ENCODE measurements at regions not wholly inside any gene's neighbourhood (a gene's known extent, or its start where the extent isn't known, plus 50 kb on each side); places are given as distances from the start of the nearest gene placed in this dataset.

- no peak for DNase-seq
- no peak overlapping the region for H3K4me2 ChIP-seq (ENCODE audit: low read depth, low read length, poor library complexity, severe bottlenecking)
Observed at GRCh38 chr15:39497016-39497758, 83.7 kb upstream of the THBS1 start.

DNA sequence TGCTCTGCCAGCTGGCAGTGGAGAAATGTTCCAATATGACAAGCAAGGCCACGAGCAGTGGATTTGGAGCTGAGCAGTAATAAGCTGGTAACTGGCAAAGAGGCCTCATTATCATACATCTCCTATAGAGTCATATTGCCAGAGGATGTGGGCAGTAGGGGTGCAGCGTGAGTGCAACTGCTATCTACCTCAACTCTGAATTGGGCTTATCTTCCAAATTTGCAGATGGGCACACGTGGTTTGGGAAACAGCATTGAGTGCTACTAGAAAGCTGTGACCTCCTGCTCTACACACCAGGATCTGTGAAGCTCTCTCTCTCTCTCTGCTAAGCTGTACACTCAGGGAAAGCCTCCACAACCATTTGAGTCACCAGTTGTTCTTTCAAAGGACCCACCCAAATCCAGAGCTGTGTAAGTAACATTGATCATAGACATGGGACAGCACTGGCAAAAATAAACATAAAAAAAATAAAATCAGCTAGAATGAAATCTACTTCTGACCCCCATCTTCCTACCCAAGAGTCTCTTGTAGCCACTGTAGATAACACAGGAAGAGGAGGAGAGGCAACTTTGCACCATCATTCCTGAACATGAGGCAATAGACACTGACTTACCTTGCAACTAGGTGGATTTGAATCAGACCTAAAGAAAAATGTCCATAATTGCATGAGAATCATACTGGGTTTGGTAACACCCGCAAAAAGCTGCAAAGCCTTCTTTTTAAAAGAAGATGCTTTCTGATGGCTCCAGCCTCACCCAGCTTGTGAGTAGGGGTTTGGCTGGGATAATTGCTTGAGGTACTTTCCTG, 82.9 kb upstream of the THBS1 start:
- no peaks in the 10 kb centered on the region for H3K79me2 ChIP-seq (ENCODE audit: low read length)
- H3K4me1 ChIP-seq (ENCODE audit: low read length): no peaks in the 10 kb centered on the region
- no peaks in the 10 kb centered on the region for H3K36me3 ChIP-seq (ENCODE audit: insufficient read depth, low read length)
- DNase-seq: no peak
- H3K27ac ChIP-seq (ENCODE audit: low read length): no peak overlapping the region
- H4K20me1 ChIP-seq (ENCODE audit: insufficient read depth, low read depth, low read length): no peaks in the 10 kb centered on the region
- no peaks in the 10 kb centered on the region for H3K9me3 ChIP-seq (ENCODE audit: low read length)
- no peak overlapping the region for H3K9ac ChIP-seq (ENCODE audit: low read length)
- H3K9me2 ChIP-seq (replicated peaks; ENCODE audit: insufficient read depth, low read length): no peaks in the 10 kb centered on the region
- no peak overlapping the region for H3K4me2 ChIP-seq (ENCODE audit: low read depth, low read length, poor library complexity, severe bottlenecking)
- no peaks in the 10 kb centered on the region for H3K27me3 ChIP-seq (ENCODE audit: low read length)
- no peak overlapping the region for H3K4me3 ChIP-seq (ENCODE audit: low read length)
- H2AFZ ChIP-seq (ENCODE audit: low read length): no peak overlapping the region

More at GRCh38 chr15:39497016-39497758, 83.7 kb upstream of the THBS1 start:
- H3K27ac ChIP-seq (ENCODE audit: low read length): no peak overlapping the region
- H2AFZ ChIP-seq (ENCODE audit: low read length): no peak overlapping the region
- H3K9me2 ChIP-seq (replicated peaks; ENCODE audit: insufficient read depth, low read length): no peaks in the 10 kb centered on the region
- H3K27me3 ChIP-seq (ENCODE audit: low read length): no peaks in the 10 kb centered on the region
- H3K79me2 ChIP-seq (ENCODE audit: low read length): no peaks in the 10 kb centered on the region
- no peaks in the 10 kb centered on the region for H3K36me3 ChIP-seq (ENCODE audit: insufficient read depth, low read length)
- H4K20me1 ChIP-seq (ENCODE audit: insufficient read depth, low read depth, low read length): no peaks in the 10 kb centered on the region
- no peaks in the 10 kb centered on the region for H3K4me1 ChIP-seq (ENCODE audit: low read length)
- no peak overlapping the region for H3K9ac ChIP-seq (ENCODE audit: low read length)
- no peaks in the 10 kb centered on the region for H3K9me3 ChIP-seq (ENCODE audit: low read length)
- no peak overlapping the region for H3K4me3 ChIP-seq (ENCODE audit: low read length)

DNA sequence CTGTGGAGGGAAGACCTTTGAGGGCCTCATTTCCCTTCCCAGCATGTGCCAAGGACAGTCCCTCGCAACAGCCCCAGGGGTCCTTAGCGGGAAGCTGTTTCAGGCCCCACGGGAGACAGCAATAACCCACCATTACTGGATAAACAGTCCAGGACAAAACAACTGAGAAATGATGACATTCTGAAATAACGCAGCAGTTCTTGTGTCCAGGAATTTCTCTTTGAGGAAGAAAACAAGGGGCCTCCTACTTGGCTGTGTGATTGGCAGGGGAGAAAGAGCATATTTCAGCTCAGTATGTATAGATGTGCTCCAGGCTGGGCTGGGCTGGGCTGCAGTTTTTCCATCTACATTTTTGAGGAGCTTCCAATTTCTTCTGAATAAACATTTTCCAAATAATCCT, 82.2 kb upstream of the THBS1 start:
- Histone ChIP-seq H3K9me2 (replicated peaks; ENCODE audit: insufficient read depth, low read length) (no peaks in the 10 kb centered on the region), H3K9me3 (ENCODE audit: low read length) (no peaks in the 10 kb centered on the region), H3K4me3 (ENCODE audit: low read length) (no peak overlapping the region), H4K20me1 (ENCODE audit: insufficient read depth, low read depth, low read length) (no peaks in the 10 kb centered on the region), H3K27me3 (ENCODE audit: low read length) (no peaks in the 10 kb centered on the region), H3K79me2 (ENCODE audit: low read length) (no peaks in the 10 kb centered on the region), H2AFZ (ENCODE audit: low read length) (no peak overlapping the region), H3K9ac (ENCODE audit: low read length) (no peak overlapping the region), H3K27ac (ENCODE audit: low read length) (no peak overlapping the region), H3K4me1 (ENCODE audit: low read length) (no peaks in the 10 kb centered on the region), H3K36me3 (ENCODE audit: insufficient read depth, low read length) (no peaks in the 10 kb centered on the region), H3K4me2 (ENCODE audit: low read depth, low read length, poor library complexity, severe bottlenecking) (no peak overlapping the region)
- no peak for DNase-seq

DNA sequence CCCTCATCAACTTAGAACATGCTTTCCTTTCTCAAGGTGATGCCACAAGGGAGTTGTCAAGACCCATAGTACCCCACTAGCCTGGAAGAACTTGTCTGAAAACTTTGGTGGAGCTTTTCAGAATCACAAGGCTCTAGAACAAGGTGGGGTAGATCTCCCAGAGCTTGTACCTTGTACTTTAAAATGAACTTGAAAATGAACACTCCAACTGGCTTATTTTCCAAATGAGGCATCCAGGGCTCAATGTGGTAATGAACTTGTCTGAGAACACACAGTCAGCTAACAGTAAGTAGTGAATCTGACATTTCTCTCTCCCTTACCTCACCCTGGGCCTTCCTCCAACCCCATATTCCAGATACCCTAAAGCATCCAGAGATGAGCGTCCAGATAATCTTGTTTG, 81.8 kb upstream of the THBS1 start:
- H3K4me3 ChIP-seq (ENCODE audit: low read length): no peak overlapping the region
- no peak overlapping the region for H2AFZ ChIP-seq (ENCODE audit: low read length)
- H3K9ac ChIP-seq (ENCODE audit: low read length): no peak overlapping the region
- H3K36me3 ChIP-seq (ENCODE audit: insufficient read depth, low read length): no peaks in the 10 kb centered on the region
- no peak overlapping the region for H3K27ac ChIP-seq (ENCODE audit: low read length)
- no peaks in the 10 kb centered on the region for H3K9me2 ChIP-seq (replicated peaks; ENCODE audit: insufficient read depth, low read length)
- no peaks in the 10 kb centered on the region for H3K79me2 ChIP-seq (ENCODE audit: low read length)
- H3K4me2 ChIP-seq (ENCODE audit: low read depth, low read length, poor library complexity, severe bottlenecking): no peak overlapping the region
- H3K4me1 ChIP-seq (ENCODE audit: low read length): no peaks in the 10 kb centered on the region
- DNase-seq: no peak
- no peaks in the 10 kb centered on the region for H4K20me1 ChIP-seq (ENCODE audit: insufficient read depth, low read depth, low read length)
- H3K27me3 ChIP-seq (ENCODE audit: low read length): no peaks in the 10 kb centered on the region
- H3K9me3 ChIP-seq (ENCODE audit: low read length): no peaks in the 10 kb centered on the region

DNA sequence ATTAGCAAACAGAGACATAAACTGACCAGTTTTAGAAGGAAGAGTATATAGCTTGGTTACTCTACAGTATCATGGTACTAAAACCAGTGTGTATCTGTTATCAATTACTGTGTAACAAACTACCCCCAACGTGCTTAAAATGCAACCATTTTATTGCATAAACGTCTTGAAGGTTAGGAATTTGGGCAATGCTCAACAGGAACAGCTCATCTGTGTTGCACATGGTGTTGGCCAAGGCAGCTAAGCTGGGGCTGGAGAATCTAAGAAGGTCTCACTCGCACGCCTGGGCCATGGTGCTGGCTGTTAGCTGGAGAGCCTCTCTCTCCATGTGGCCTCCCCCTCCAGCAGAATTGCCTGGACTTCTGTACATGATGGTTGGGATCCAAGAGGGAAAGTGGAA, 81.2 kb upstream of the THBS1 start:
- Histone ChIP-seq H2AFZ (ENCODE audit: low read length) (no peak overlapping the region), H3K4me1 (ENCODE audit: low read length) (no peaks in the 10 kb centered on the region), H3K9me3 (ENCODE audit: low read length) (no peaks in the 10 kb centered on the region), H4K20me1 (ENCODE audit: insufficient read depth, low read depth, low read length) (no peaks in the 10 kb centered on the region), H3K36me3 (ENCODE audit: insufficient read depth, low read length) (no peaks in the 10 kb centered on the region), H3K27ac (ENCODE audit: low read length) (no peak overlapping the region), H3K79me2 (ENCODE audit: low read length) (no peaks in the 10 kb centered on the region), H3K9ac (ENCODE audit: low read length) (no peak overlapping the region), H3K9me2 (replicated peaks; ENCODE audit: insufficient read depth, low read length) (no peaks in the 10 kb centered on the region), H3K27me3 (ENCODE audit: low read length) (no peaks in the 10 kb centered on the region), H3K4me3 (ENCODE audit: low read length) (no peak overlapping the region), H3K4me2 (ENCODE audit: low read depth, low read length, poor library complexity, severe bottlenecking) (no peak overlapping the region)
- no peak for DNase-seq

DNA sequence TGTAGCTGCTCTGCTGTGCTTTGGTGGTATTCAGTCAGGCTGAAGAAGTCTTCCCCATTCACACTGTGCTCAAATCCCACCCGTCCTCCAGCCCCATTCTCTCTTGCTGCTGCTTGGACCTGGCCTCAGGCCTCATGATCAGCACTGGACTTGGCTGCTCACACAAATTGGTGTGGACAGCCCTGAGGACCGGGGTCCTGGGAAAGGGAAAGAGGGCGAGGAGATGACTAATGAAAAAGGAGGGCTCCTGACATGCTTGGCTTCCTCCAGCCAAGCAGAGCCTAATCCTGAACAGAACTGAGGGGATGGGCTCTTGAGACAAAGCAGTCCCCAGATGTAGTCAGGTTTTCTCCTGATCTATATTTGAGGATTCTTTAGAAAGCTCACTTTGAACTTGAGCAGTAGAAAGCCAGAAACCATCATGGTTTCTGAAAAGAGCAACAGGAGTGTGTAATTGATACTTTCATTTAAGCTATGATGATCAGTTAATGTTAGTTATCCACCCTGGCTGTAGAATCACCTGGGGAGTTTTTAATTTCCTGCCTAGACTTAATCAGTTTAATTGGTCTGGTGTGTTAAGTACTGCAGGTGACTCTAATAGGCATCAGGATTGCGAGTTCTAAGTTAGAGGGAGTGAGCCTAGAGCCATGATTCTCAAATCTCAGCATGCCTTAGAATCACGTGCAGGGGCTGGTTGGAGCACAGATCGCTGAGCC, 79.4 kb upstream of the THBS1 start:
- Histone ChIP-seq H3K4me3 (ENCODE audit: low read length) (no peak overlapping the region), H3K9me3 (ENCODE audit: low read length) (no peaks in the 10 kb centered on the region), H3K79me2 (ENCODE audit: low read length) (no peaks in the 10 kb centered on the region), H3K9ac (ENCODE audit: low read length) (no peak overlapping the region), H3K4me1 (ENCODE audit: low read length) (no peaks in the 10 kb centered on the region), H3K27ac (ENCODE audit: low read length) (no peak overlapping the region), H2AFZ (ENCODE audit: low read length) (no peak overlapping the region), H3K9me2 (replicated peaks; ENCODE audit: insufficient read depth, low read length) (no peaks in the 10 kb centered on the region), H3K4me2 (ENCODE audit: low read depth, low read length, poor library complexity, severe bottlenecking) (no peak overlapping the region), H4K20me1 (ENCODE audit: insufficient read depth, low read depth, low read length) (no peaks in the 10 kb centered on the region), H3K27me3 (ENCODE audit: low read length) (no peaks in the 10 kb centered on the region), H3K36me3 (ENCODE audit: insufficient read depth, low read length) (no peaks in the 10 kb centered on the region)
- DNase-seq: no peak

DNA sequence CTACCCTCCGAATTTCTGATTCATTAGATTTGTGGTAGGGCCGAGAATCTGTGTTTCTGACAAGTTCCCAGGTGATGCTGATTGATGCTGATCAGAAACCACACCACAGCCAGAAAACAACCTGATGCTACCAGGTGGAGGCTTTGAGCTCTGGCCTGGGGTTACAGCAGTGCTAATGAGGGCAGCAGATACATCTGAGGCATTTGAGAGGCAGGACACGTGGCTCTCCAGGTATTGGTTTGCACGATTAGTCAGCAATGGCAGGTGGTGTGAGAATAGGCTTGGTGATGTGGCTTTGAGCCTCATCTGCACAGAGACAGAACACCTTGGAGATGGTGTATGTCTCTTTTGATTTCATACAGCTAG, 78.8 kb upstream of the THBS1 start:
- DNase-seq: no peak
- H3K9me3 ChIP-seq (ENCODE audit: low read length): no peaks in the 10 kb centered on the region
- H3K79me2 ChIP-seq (ENCODE audit: low read length): no peaks in the 10 kb centered on the region
- no peaks in the 10 kb centered on the region for H3K4me1 ChIP-seq (ENCODE audit: low read length)
- H3K27me3 ChIP-seq (ENCODE audit: low read length): no peaks in the 10 kb centered on the region
- H2AFZ ChIP-seq (ENCODE audit: low read length): no peak overlapping the region
- H3K9me2 ChIP-seq (replicated peaks; ENCODE audit: insufficient read depth, low read length): no peaks in the 10 kb centered on the region
- no peak overlapping the region for H3K9ac ChIP-seq (ENCODE audit: low read length)
- H3K27ac ChIP-seq (ENCODE audit: low read length): no peak overlapping the region
- no peaks in the 10 kb centered on the region for H3K36me3 ChIP-seq (ENCODE audit: insufficient read depth, low read length)
- no peak overlapping the region for H3K4me2 ChIP-seq (ENCODE audit: low read depth, low read length, poor library complexity, severe bottlenecking)
- no peak overlapping the region for H3K4me3 ChIP-seq (ENCODE audit: low read length)
- H4K20me1 ChIP-seq (ENCODE audit: insufficient read depth, low read depth, low read length): no peaks in the 10 kb centered on the region

- Histone ChIP-seq H3K4me3 (ENCODE audit: low read length) (no peak overlapping the region), H3K36me3 (ENCODE audit: insufficient read depth, low read length) (no peaks in the 10 kb centered on the region), H3K79me2 (ENCODE audit: low read length) (no peaks in the 10 kb centered on the region), H3K9me2 (replicated peaks; ENCODE audit: insufficient read depth, low read length) (no peaks in the 10 kb centered on the region), H4K20me1 (ENCODE audit: insufficient read depth, low read depth, low read length) (no peaks in the 10 kb centered on the region), H3K4me1 (ENCODE audit: low read length) (no peaks in the 10 kb centered on the region), H3K27ac (ENCODE audit: low read length) (no peak overlapping the region), H3K27me3 (ENCODE audit: low read length) (no peaks in the 10 kb centered on the region), H3K4me2 (ENCODE audit: low read depth, low read length, poor library complexity, severe bottlenecking) (no peak overlapping the region), H3K9me3 (ENCODE audit: low read length) (no peaks in the 10 kb centered on the region), H3K9ac (ENCODE audit: low read length) (no peak overlapping the region), H2AFZ (ENCODE audit: low read length) (no peak overlapping the region)
- no peak for DNase-seq
Observed at GRCh38 chr15:39502611-39503195, 78.2 kb upstream of the THBS1 start.

Data from Karpas-422 (cell line).